Erythroblast (primary cell): ENCODE measurements at regions not wholly inside any gene's neighbourhood (a gene's known extent, or its start where the extent isn't known, plus 50 kb on each side); places are given as distances from the start of the nearest gene placed in this dataset.
"Not testable (repeated sequence)": the region's sequence is repeated elsewhere in the genome, so short reads cannot be mapped to it uniquely, and the experiment has no call there.

ENCODE experiments used
- DNase-seq, 2 experiments: peaks; one replicate each; lab custom pipeline; 2025; lab: John Stamatoyannopoulos, UW
- GATA1 ChIP-seq: IDR thresholded peaks from 2 replicates; pipeline ENCODE4 v1.6.1; 2011; ENCODE audit warnings: low read depth, mild to moderate bottlenecking, control low read depth, low read length, moderate library complexity
- POLR2A ChIP-seq: IDR thresholded peaks from 2 replicates; pipeline ENCODE4 v1.6.1; 2011; ENCODE audit warnings: mild to moderate bottlenecking, low read length

GRCh38 chr2:131635611-131636010 is 107.9 kb downstream of the CCDC74A start:
- TF ChIP-seq GATA1 (no peak), POLR2A (no peak)
- no peak for DNase-seq

DNA sequence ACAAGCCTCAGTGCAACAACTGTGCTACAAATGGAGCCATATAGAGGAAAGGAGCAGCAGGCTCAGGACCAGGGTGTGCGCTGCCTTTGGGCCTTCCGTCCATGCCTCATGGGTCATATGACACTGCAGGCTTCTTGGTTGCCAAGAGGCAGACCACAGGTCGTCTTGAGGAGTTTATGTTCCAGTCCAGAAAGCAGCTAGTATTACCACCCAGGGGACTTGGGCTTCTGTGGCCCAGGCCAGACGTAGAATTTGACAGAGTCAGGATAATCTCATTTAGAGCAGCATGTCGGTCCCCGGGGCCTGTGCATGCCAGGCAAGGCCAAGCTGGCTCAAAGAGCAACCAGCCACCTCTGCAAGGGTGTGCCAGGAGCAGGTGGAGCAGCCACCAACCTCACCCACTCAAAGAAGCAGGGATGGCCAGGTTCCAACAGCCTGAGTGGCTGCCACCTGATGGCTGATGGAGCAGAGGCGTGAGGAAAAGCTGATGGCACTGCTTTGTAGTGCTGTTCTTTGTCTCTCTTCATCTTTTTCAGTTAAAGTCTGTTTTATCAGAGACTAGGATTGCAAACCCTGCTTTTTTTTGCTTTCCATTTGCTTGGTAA is 109.1 kb downstream of the CCDC74A start:
- not testable (repeated sequence) for DNase-seq

DNA sequence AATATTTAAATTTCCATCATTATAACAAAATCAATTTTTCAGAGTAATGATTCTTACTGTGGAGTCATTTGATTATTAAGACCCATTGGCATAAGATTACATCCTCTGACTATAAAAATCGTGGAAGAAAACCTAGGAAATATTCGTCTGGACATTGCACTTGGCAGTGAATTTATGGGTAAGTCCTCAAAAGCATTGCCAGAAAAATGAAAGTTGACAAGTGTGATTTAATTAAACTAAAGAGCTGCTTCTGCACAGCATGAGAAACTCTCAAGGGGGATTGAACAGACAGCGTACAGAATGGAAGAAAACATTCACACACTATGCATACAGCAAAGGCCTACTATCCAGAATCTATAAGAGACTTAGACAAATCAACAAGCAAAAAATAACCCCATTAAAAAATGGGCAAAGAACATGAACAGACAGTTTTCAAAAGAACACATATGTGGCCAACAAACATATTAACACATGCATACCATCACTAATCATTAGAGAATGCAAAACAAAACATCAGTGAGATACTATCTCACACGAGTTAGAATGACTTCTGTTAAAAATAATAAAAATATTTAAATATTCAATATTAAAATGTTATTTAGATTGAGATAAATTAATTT is 111.4 kb downstream of the CCDC74A start:
- not testable (repeated sequence) for DNase-seq

DNA sequence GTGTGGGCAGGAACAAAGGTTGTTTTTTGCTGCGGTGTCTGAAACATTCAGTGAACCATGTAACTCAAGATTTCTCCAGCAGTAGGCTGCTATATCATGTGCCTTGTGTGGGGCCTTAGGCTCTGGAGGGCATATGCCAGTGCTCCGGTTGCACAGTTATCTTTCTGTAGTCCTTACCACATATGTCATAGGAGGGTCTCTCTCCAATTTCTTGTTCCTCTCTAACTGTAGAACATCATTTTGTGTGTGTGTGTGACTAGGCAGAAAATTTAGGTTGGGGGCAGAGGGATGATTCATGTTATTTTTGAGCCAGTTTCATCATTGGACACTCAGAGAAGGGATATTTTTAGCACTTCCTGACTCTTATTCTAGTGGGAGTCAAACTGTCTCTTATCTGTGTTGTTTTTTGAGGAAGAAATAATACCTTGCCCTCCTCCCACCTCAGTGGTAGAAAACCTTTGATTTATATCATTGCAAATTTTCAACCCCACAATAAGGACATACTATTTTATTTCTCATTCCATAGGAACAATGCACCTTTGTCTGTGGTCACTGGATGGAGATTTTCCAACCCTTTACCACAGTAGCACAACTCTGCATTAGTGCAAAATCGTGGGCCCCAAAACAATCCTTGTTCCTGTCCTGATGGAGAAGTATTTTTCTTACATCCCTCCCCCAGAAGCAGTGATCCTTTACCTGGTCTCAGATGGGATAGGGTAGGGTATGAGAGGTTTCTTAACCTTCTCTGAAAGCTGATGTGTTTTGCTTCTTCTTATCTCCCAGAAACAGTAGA is 113.9 kb downstream of the CCDC74A start:
- DNase-seq: no peak
- TF ChIP-seq POLR2A: no peak
- TF ChIP-seq GATA1: no peak

- not testable (repeated sequence) for DNase-seq
Measured at GRCh38 chr2:131643180-131643579, 115.5 kb downstream of the CCDC74A start.

- TF ChIP-seq POLR2A: no peak
- DNase-seq: no peak
Measured at GRCh38 chr2:131645177-131645765, 117.6 kb downstream of the CCDC74A start.

DNA sequence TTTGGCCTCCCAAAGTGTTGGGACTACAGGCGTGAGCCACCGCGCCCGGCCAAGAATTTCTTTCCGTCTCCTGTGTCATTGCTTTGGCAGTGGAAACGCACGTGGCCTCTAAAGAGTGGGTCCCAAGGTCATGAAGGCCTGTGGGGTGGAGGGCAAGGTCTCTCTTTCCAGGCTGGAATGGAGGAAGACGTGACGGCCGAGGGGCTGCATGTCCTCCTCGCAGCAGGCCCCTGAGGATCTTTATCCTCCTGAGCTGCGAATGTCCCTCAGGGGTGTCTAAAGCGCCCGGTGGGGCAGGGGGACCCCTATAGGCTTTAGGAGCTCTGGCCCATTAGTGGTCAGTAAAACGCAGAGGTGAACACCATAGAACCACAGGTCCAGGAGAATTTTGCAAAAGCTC is 118.5 kb downstream of the CCDC74A start:
- not testable (repeated sequence) for DNase-seq

DNA sequence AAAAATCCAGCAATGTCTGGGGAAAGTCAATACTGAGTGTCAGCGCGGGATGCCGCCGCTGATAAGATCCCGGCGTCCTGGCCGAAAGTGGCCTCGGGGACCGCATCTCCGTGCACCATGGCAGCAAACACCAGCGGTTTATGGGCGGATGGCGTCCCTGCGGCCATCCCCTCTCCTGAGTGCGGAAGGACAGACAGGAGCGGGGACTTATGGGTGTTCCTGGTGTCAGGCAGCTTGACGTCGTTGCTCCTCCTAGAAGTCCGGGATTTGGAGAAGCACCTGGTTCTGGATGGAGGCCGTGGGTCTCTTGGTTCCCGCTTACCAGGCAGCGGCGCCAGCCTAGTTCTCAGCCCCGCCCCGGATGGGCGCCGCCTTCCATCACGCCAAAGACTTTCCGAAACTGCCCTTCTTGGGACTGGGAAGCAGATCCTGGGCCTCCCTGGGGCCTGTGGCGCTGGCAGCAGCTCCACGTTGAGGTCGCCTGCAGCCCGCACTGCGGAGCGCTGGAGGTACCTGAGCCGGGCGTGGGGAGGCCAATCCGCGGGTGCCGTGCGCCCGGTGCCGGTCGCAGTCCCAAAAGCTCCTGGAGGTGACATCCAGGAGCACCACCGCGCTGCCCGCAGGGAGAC is 119.1 kb downstream of the CCDC74A start:
- DNase-seq: no peak
- TF ChIP-seq GATA1: no peak

DNA sequence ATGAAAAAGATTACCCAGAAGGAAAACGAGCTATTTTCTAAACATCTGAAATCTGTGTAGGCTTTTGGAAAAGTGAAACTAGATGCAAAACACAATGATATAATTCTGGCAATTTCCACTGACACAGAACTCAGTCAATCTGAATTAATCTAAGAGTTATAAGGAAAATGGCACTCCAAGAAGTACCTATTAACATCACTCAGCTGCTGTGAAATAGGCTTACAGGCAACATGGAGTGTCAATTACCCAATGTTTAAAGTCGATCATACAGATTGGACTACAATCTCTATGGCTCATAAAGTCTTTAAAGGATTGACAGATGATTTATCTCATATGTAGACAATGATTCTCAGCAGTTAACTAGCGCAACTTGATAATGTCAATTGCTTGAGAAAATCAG is 120.9 kb downstream of the CCDC74A start:
- not testable (repeated sequence) for DNase-seq

GRCh38 chr2:131652246-131652645 is 124.6 kb downstream of the CCDC74A start:
- DNase-seq: not testable (repeated sequence)

DNA sequence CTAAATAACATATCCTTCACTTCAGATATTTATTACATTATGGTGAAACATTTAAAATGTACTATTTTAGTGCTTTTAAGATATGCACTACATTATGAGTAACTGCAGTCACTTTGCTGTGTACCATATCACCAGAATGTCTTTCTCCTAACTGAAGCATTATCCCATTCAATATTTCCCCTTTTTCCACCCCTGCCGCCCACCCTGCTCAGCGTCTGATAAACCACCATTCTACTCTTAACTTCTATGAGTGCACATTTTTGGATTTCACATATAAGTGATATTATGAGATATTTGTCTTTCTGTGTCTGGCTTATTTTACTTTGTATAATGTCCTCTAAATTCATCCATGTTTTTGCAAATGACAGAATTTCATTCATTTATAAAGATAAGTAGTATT is 126.4 kb downstream of the CCDC74A start:
- not testable (repeated sequence) for DNase-seq

DNA sequence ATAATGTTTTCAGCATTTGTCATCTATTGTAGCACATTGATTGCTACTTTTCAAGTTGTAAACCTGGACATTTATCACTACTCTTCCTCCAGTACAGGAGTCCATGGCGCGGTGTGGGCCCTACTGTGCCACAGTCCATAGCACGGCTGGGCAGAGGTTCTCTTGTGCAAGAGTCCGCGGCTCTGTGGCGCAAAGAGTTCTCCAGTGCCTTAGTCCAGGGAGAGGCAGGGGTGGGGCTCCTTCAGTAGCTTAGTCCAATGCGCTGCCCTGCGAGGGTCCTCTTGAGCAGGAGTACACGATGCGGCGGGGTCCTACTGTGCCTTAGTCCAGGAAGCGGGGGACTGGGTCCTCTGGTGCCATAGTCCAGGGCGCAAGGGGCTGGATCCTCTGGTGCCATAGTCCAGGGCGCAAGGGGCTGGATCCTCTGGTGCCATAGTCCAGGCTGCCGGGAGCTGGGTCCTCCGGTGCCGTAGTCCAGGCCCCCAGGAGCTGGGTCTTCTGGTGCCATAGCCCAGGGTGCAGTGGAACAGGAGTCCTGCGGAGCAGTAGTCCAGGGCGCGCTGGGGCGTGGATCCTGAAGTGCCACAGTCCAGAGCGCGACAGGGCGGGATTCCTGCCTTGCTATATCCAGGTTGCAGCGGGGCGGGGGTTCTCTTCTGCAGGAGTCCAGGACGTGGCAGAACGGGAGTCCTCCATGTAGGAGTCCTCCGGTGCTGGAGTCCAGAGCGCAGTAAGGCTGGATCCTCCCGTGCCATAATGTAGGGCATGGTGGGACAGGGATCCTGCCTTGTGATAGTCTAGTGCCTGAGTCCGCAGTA is 129.3 kb downstream of the CCDC74A start:
- no peak for DNase-seq
- no peak for TF ChIP-seq GATA1

- no peak for TF ChIP-seq GATA1
- TF ChIP-seq POLR2A: no peak
- no peak for DNase-seq
Measured at GRCh38 chr2:131657895-131658768, 130.4 kb downstream of the CCDC74A start.
